WERI-Rb-1 (cell line): ENCODE measurements at regions not wholly inside any gene's neighbourhood (a gene's known extent, or its start where the extent isn't known, plus 50 kb on each side); places are given as distances from the start of the nearest gene placed in this dataset.

Experiments used
- DNase-seq: peaks from one replicate; pipeline ENCODE4 v3.0.0-alpha.2; 2020
- H3K27ac ChIP-seq: fragments of 250-450 bp; sonication (Bioruptor Pico); 2 replicates; pipeline ENCODE4 v1.5.1; 2020; ENCODE audit warnings: mild to moderate bottlenecking, moderate library complexity
- H3K27me3 ChIP-seq: fragments of 250-450 bp; sonication (Bioruptor Pico); 2 replicates; pipeline ENCODE4 v1.5.1; 2021; ENCODE audit warnings: mild to moderate bottlenecking, low read depth, moderate library complexity; ENCODE audit not compliant: insufficient read depth, severe bottlenecking
- H3K36me3 ChIP-seq: fragments of 250-450 bp; sonication (Bioruptor Pico); 2 replicates; pipeline ENCODE4 v1.5.1; 2020; ENCODE audit warnings: mild to moderate bottlenecking, moderate library complexity
- H3K4me3 ChIP-seq: 2 replicates; pipeline ENCODE4 v1.5.1; 2011; ENCODE audit warnings: low read depth, mild to moderate bottlenecking, control low read depth, low read length
- H3K9me3 ChIP-seq: fragments of 250-450 bp; sonication (Bioruptor Pico); 2 replicates; pipeline ENCODE4 v1.5.1; 2021; ENCODE audit warnings: mild to moderate bottlenecking, moderate library complexity; ENCODE audit not compliant: severe bottlenecking
- CTCF ChIP-seq: IDR thresholded peaks from 2 replicates; pipeline ENCODE4 v1.5.1; 2011; ENCODE audit warnings: low read depth, mild to moderate bottlenecking, control low read depth, inconsistent platforms, low read length

- TF ChIP-seq CTCF = no peak
- Histone ChIP-seq H3K4me3 (no peak overlapping the region), H3K9me3 (peaks cover 6% of the 10 kb centered on the region), H3K27ac (no peak overlapping the region), H3K36me3 (no peaks in the 10 kb centered on the region), H3K27me3 (no peaks in the 10 kb centered on the region)
- no peak for DNase-seq
These were observed 216.3 kb downstream of the UXS1 start for GRCh38 chr2:105977807-105978206.

GRCh38 chr2:105977212-105977611 lies 216.9 kb downstream of the UXS1 start:
- H3K27me3 ChIP-seq = no peaks in the 10 kb centered on the region
- DNase-seq = no peak
- H3K9me3 ChIP-seq = peaks cover 6% of the 10 kb centered on the region
- no peak for TF ChIP-seq CTCF
- no peak overlapping the region for H3K27ac ChIP-seq
- no peaks in the 10 kb centered on the region for H3K36me3 ChIP-seq
- H3K4me3 ChIP-seq = no peak overlapping the region

GRCh38 chr2:105974812-105975211 lies 219.3 kb downstream of the UXS1 start:
- H3K27me3 ChIP-seq = no peaks in the 10 kb centered on the region
- H3K36me3 ChIP-seq = no peaks in the 10 kb centered on the region
- no peak for TF ChIP-seq CTCF
- DNase-seq = no peak
- H3K27ac ChIP-seq = no peak overlapping the region
- H3K4me3 ChIP-seq = no peak overlapping the region
- peaks cover 6% of the 10 kb centered on the region for H3K9me3 ChIP-seq

- no peak for DNase-seq
- Histone ChIP-seq H3K36me3 (no peaks in the 10 kb centered on the region), H3K4me3 (no peak overlapping the region), H3K27ac (no peak overlapping the region), H3K9me3 (peaks cover 2% of the 10 kb centered on the region), H3K27me3 (no peaks in the 10 kb centered on the region)
- TF ChIP-seq CTCF = no peak
These were observed 221.2 kb downstream of the UXS1 start for GRCh38 chr2:105972927-105973326.

GRCh38 chr2:105972246-105972645 lies 221.9 kb downstream of the UXS1 start:
- TF ChIP-seq CTCF = no peak
- peaks cover 2% of the 10 kb centered on the region for H3K9me3 ChIP-seq
- no peaks in the 10 kb centered on the region for H3K27me3 ChIP-seq
- H3K4me3 ChIP-seq = no peak overlapping the region
- DNase-seq = no peak
- H3K27ac ChIP-seq = no peak overlapping the region
- no peaks in the 10 kb centered on the region for H3K36me3 ChIP-seq

GRCh38 chr2:105969552-105969951 lies 224.5 kb downstream of the UXS1 start:
- peak; percentile 91 for TF ChIP-seq CTCF
- DNase-seq = peak; percentile 65
- no peak overlapping the region for H3K27ac ChIP-seq

More at GRCh38 chr2:105969552-105969951, 224.5 kb downstream of the UXS1 start:
- no peaks in the 10 kb centered on the region for H3K27me3 ChIP-seq
- H3K9me3 ChIP-seq = no peaks in the 10 kb centered on the region
- no peak overlapping the region for H3K4me3 ChIP-seq
- H3K36me3 ChIP-seq = no peaks in the 10 kb centered on the region
